ENCODE measurements at regions not wholly inside any gene's neighbourhood (a gene's known extent, or its start where the extent isn't known, plus 50 kb on each side); places are given as distances from the start of the nearest gene placed in this dataset.
"Not testable (repeated sequence)": the region's sequence is repeated elsewhere in the genome, so short reads cannot be mapped to it uniquely, and the experiment has no call there.

DNA sequence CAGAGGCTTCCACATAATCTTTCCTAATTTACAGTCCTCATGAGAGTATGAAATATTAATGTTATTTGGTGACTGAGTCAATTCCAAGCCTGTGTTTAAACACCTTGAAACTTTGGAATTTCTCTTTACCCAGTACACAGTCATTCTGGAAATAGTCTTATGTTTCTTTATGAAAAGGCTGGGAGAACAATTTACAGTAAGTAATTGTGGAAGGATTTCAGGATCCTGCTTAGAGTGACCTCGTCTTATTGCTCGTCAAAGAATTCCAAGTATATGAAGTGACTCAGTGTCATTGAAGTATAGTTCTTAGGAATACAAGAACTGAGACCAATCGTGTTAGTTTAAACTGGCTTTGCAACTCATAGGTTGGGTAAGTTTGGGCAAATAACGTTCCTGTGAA is 634.2 kb downstream of the SLC16A7 start:
- Histone ChIP-seq H3K27ac (ENCODE audit: low read length) (no peak overlapping the region), H3K4me1 (ENCODE audit: insufficient read depth, low read length) (0 out of 2 replicates have a peak, but pooled peaks cover 2% of the 10 kb centered on the region), H3K4me3 (ENCODE audit: low read length) (no peak overlapping the region), H3K27me3 (ENCODE audit: insufficient read depth, low read length) (no peaks in the 10 kb centered on the region), H3K9ac (ENCODE audit: low read depth, low read length) (no peak overlapping the region), H3K9me3 (ENCODE audit: insufficient read depth, low read depth, low read length) (no peaks in the 10 kb centered on the region), H3K36me3 (ENCODE audit: insufficient read depth, low read depth, low read length) (no peaks in the 10 kb centered on the region)

DNA sequence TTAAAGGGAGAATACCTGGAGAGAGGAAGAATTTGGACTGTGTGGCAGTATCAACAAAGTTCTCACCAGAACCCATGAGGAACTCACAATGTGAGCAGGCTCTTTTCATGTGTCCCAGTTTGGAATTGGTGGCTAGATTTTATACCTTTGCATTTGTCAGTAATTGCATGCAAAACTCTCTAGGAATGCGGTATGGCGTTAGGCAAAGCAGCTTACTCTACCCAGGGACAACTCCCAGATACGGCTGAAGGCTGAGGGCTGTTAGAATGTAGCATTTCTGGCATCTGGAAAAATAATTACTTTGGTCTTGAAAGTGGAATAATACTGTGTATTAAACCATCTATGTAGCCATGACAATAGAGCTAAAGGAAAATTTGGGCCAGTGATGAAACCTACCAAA is 635.5 kb downstream of the SLC16A7 start:
- Histone ChIP-seq H3K4me3 (ENCODE audit: low read length) (no peak overlapping the region), H3K9ac (ENCODE audit: low read depth, low read length) (no peak overlapping the region), H3K9me3 (ENCODE audit: insufficient read depth, low read depth, low read length) (no peaks in the 10 kb centered on the region), H3K27ac (ENCODE audit: low read length) (no peak overlapping the region), H3K36me3 (ENCODE audit: insufficient read depth, low read depth, low read length) (no peaks in the 10 kb centered on the region), H3K4me1 (ENCODE audit: insufficient read depth, low read length) (0 out of 2 replicates have a peak, but pooled peaks cover 2% of the 10 kb centered on the region), H3K27me3 (ENCODE audit: insufficient read depth, low read length) (no peaks in the 10 kb centered on the region)

DNA sequence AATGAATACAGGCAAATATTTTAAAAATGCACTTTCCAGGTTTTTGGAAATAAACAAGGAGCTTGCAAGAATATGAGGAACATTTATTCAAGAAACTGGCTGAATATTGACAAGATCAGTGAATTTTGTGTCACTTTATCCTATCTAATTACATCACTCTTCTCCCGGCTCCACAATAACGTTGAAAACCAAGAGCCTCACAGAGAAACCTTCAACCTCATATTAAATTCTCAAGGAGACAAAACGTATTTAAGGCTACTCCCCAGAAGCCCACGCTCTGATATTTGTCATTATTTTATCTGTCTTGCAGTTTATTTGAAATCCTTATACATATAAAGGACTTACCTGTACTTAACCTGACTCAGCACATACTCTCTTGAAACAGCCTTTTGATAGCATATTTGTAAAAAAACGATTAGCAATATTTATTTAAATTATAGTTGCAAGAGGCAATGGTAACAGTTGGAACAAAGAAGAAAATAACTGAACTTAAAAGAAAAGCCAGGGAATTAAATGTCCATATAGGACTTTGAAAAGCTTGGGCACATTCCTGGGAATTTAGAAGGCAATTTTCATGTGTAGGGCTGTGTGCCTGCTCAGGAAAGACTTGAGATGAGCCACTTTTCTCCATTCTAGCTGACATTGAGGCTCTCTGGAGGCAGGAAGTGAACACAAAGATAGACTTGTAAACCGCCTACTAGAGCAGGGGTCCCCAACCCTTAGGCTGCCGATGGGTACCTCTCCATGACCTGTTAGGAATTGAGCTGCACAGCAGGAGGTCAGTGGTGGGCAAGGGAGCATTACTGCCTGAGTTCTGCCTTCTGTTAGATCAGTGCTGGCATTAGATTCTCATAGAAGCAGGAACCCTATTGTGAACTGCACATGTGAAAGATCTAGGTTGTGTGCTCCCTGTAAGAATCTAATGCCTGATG is 636.4 kb downstream of the SLC16A7 start:
- H3K27me3 ChIP-seq (ENCODE audit: insufficient read depth, low read length): no peaks in the 10 kb centered on the region
- H3K4me1 ChIP-seq (ENCODE audit: insufficient read depth, low read length): 0 out of 2 replicates have a peak, but pooled peaks cover 2% of the 10 kb centered on the region
- H3K9me3 ChIP-seq (ENCODE audit: insufficient read depth, low read depth, low read length): no peaks in the 10 kb centered on the region
- H3K27ac ChIP-seq (ENCODE audit: low read length): no peak overlapping the region
- no peak overlapping the region for H3K4me3 ChIP-seq (ENCODE audit: low read length)
- no peaks in the 10 kb centered on the region for H3K36me3 ChIP-seq (ENCODE audit: insufficient read depth, low read depth, low read length)
- H3K9ac ChIP-seq (ENCODE audit: low read depth, low read length): no peak overlapping the region

DNA sequence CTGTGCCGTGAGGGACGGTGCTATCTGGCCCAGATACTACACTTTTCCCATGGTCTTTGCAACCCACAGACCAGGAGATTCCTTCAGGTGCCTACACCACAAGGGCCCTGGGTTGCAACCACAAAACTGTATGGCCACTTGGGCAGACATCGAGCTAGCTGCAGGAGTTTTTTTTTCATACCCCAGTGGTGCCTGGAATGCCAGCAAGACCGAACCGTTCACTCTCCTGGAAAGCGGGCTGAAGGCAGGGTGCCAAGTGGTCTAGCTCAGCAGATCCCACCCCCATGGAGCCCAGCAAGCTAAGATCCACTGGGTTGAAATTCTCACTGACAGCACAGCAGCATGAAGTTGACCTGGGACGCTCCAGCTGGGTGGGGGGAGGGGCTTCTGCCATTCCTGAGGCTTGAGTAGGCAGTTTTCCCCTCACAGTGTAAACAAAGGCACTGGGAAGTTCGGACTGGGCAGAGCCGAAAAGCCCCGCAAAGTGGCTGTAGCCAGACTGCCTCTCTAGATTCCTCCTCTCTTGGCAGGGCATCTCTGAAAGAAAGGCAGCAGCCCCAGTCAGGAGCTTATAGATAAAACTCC is 638.9 kb downstream of the SLC16A7 start:
- H3K27me3 ChIP-seq (ENCODE audit: insufficient read depth, low read length); H3K9ac ChIP-seq (ENCODE audit: low read depth, low read length); H3K36me3 ChIP-seq (ENCODE audit: insufficient read depth, low read depth, low read length); H3K4me1 ChIP-seq (ENCODE audit: insufficient read depth, low read length); H3K4me3 ChIP-seq (ENCODE audit: low read length); H3K27ac ChIP-seq (ENCODE audit: low read length); H3K9me3 ChIP-seq (ENCODE audit: insufficient read depth, low read depth, low read length): not testable (repeated sequence)

DNA sequence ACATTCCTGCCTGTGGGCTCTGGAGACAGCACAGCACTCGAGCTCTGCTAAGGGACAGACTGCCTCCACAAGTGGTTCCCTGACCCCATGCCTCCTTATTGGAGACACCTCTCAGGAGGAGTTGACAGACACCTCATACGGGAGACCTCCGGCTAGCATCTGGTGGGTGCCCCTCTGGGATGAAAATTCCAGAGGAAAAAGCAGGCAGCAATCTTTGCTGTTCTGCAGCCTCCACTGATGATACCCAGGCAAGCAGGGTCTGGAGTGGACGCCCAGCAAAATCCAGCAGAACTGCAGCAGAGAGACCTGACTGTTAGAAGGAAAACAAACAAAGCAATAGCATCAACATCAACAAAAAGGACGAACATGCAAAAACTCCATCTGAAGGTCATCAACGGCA is 639.4 kb downstream of the SLC16A7 start:
- H3K36me3 ChIP-seq (ENCODE audit: insufficient read depth, low read depth, low read length): no peaks in the 10 kb centered on the region
- H3K27me3 ChIP-seq (ENCODE audit: insufficient read depth, low read length): no peaks in the 10 kb centered on the region
- no peak overlapping the region for H3K4me3 ChIP-seq (ENCODE audit: low read length)
- no peak overlapping the region for H3K27ac ChIP-seq (ENCODE audit: low read length)
- H3K4me1 ChIP-seq (ENCODE audit: insufficient read depth, low read length): 0 out of 2 replicates have a peak, but pooled peaks cover 2% of the 10 kb centered on the region
- no peak overlapping the region for H3K9ac ChIP-seq (ENCODE audit: low read depth, low read length)
- no peaks in the 10 kb centered on the region for H3K9me3 ChIP-seq (ENCODE audit: insufficient read depth, low read depth, low read length)

DNA sequence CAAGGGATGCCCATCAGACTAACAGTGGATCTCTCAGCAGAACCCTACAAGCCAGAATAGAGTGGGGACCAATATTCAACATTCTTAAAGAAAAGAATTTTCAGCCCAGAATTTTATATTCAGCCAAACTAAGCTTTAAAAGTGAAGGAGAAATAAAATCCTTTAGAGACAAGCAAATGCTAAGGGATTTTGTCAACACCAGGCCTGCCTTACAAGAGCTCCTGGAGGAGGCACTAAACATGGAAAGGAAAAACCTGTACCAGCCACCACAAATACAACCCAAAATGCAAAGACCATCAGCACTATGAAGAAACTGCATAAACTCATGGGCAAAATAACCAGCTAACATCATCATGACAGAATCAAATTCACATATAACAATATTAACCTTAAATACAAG is 640.6 kb downstream of the SLC16A7 start:
- H3K27ac ChIP-seq (ENCODE audit: low read length); H3K4me1 ChIP-seq (ENCODE audit: insufficient read depth, low read length); H3K9me3 ChIP-seq (ENCODE audit: insufficient read depth, low read depth, low read length); H3K36me3 ChIP-seq (ENCODE audit: insufficient read depth, low read depth, low read length); H3K27me3 ChIP-seq (ENCODE audit: insufficient read depth, low read length); H3K4me3 ChIP-seq (ENCODE audit: low read length); H3K9ac ChIP-seq (ENCODE audit: low read depth, low read length): not testable (repeated sequence)

DNA sequence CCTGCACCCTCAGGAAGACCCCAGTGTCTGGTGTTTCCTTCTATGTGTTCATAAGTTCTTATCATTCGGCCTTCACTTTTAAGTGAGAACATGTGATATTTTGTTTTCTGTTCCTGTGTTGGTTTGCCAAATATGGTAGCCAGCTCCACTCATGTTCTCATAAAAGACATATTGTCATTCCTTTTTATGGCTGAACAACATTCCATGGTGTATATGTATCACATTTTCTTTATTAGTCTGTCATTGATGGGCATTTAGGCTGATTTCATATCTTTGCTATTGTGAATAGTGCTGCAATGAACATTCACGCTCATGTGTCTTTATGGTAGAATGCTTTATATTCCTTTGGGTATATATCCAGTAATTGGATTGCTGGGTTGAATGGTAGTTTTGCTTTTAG is 645.1 kb downstream of the SLC16A7 start:
- no peaks in the 10 kb centered on the region for H3K27me3 ChIP-seq (ENCODE audit: insufficient read depth, low read length)
- no peaks in the 10 kb centered on the region for H3K9me3 ChIP-seq (ENCODE audit: insufficient read depth, low read depth, low read length)
- no peak overlapping the region for H3K4me3 ChIP-seq (ENCODE audit: low read length)
- no peaks in the 10 kb centered on the region for H3K4me1 ChIP-seq (ENCODE audit: insufficient read depth, low read length)
- no peaks in the 10 kb centered on the region for H3K36me3 ChIP-seq (ENCODE audit: insufficient read depth, low read depth, low read length)
- H3K9ac ChIP-seq (ENCODE audit: low read depth, low read length): no peak overlapping the region
- H3K27ac ChIP-seq (ENCODE audit: low read length): no peak overlapping the region

DNA sequence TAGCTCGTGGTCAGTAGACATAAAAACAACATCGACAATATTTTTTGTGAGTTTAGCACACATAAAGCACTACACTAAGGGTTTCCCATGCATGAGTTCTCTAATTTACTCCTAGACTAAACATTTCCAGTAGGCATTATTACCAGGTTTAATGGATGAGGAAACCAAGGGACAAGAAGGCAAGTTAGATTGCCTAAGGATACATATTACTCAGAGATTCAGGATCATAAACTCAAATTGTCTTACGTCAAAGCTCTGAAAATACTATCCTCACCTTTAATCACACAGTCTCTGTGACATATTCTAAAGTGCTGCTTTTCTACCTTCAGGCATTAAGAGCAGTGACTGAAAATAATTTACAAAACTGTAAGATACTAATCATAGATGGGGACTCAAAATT is 655.3 kb downstream of the SLC16A7 start:
- H3K4me3 ChIP-seq (ENCODE audit: low read length): no peak overlapping the region
- no peak overlapping the region for H3K9ac ChIP-seq (ENCODE audit: low read depth, low read length)
- no peaks in the 10 kb centered on the region for H3K4me1 ChIP-seq (ENCODE audit: insufficient read depth, low read length)
- H3K27ac ChIP-seq (ENCODE audit: low read length): no peak overlapping the region
- no peaks in the 10 kb centered on the region for H3K36me3 ChIP-seq (ENCODE audit: insufficient read depth, low read depth, low read length)
- H3K27me3 ChIP-seq (ENCODE audit: insufficient read depth, low read length): no peaks in the 10 kb centered on the region
- no peaks in the 10 kb centered on the region for H3K9me3 ChIP-seq (ENCODE audit: insufficient read depth, low read depth, low read length)

DNA sequence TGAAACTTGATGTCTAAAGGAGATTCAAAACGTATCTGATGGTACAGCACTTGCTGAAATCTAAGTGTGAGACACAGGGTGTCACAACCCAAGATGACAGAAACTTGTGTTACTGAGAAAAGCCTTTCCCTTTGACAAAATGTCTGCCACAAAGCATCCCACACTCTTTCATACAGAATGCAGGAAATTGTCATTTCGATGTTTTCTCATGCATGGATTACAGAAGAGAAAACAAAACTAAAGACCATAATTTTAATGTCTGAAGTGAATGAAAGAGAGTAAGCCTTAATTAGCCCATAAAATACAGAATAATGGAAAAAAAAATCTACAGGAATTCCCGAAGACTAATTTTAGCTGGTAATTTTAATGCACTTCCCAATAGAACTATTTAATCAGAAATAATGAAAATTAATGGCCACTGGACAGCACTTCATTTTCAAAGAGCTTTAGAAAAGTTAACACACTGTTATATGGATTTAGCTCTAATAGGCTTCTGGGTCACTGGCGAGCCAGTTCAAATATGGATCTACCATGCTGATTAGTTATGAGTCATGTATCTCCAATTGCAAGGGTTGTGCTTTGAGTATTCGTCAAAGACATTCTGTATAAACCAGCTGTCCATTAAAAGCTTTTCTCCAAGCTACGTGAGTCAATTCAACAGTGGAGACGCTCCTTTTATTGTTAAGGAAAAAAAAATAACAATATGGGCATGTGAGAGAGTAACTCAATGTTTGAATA is 656.7 kb downstream of the SLC16A7 start:
- no peaks in the 10 kb centered on the region for H3K4me1 ChIP-seq (ENCODE audit: insufficient read depth, low read length)
- H3K9ac ChIP-seq (ENCODE audit: low read depth, low read length): no peak overlapping the region
- H3K4me3 ChIP-seq (ENCODE audit: low read length): no peak overlapping the region
- H3K27me3 ChIP-seq (ENCODE audit: insufficient read depth, low read length): no peaks in the 10 kb centered on the region
- H3K36me3 ChIP-seq (ENCODE audit: insufficient read depth, low read depth, low read length): no peaks in the 10 kb centered on the region
- H3K27ac ChIP-seq (ENCODE audit: low read length): no peak overlapping the region
- no peaks in the 10 kb centered on the region for H3K9me3 ChIP-seq (ENCODE audit: insufficient read depth, low read depth, low read length)

DNA sequence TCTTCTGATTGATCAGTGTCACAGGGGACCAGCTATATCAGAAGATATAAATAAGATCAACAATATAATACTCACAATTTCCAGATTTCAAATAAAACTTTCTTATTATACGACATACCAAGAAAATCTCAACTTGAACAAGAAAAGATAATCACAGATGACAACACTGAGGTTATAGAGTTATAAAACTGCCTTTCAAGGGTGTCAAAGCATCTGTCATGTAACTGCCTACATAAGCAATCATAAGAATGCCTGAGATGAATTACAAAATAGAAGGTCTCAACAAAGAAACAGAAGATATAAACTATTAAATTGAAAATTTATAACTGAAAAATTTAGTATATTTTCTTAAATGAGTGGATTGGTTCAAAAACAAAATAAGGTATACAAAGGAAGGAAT is 659.2 kb downstream of the SLC16A7 start:
- H3K27me3 ChIP-seq (ENCODE audit: insufficient read depth, low read length): no peaks in the 10 kb centered on the region
- H3K4me3 ChIP-seq (ENCODE audit: low read length): no peak overlapping the region
- H3K36me3 ChIP-seq (ENCODE audit: insufficient read depth, low read depth, low read length): no peaks in the 10 kb centered on the region
- H3K9ac ChIP-seq (ENCODE audit: low read depth, low read length): no peak overlapping the region
- H3K9me3 ChIP-seq (ENCODE audit: insufficient read depth, low read depth, low read length): no peaks in the 10 kb centered on the region
- no peak overlapping the region for H3K27ac ChIP-seq (ENCODE audit: low read length)
- H3K4me1 ChIP-seq (ENCODE audit: insufficient read depth, low read length): no peaks in the 10 kb centered on the region

DNA sequence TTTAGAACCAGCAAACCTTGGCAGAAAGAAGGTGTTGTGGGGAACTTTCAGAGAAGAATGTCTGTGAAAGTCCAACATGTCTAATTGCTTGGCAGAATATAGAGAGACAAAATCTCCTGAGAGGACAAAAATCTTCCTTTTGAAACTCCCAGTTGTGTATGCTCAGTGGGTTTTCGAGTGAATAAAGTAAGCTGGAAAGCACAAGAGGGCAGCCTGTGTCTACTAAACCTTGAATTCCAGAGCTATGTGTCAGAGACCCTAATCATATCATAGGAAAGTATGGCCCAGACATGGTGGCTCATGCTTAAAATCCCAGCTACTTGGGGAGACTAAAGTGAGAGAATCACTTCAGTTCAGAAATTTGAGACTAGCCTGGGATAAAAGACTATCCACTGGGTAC is 661.2 kb downstream of the SLC16A7 start:
- H3K27me3 ChIP-seq (ENCODE audit: insufficient read depth, low read length): no peaks in the 10 kb centered on the region
- no peak overlapping the region for H3K27ac ChIP-seq (ENCODE audit: low read length)
- H3K4me3 ChIP-seq (ENCODE audit: low read length): no peak overlapping the region
- H3K9ac ChIP-seq (ENCODE audit: low read depth, low read length): no peak overlapping the region
- H3K9me3 ChIP-seq (ENCODE audit: insufficient read depth, low read depth, low read length): no peaks in the 10 kb centered on the region
- H3K36me3 ChIP-seq (ENCODE audit: insufficient read depth, low read depth, low read length): no peaks in the 10 kb centered on the region
- no peaks in the 10 kb centered on the region for H3K4me1 ChIP-seq (ENCODE audit: insufficient read depth, low read length)

All from iPS-20b (cell line).